Heart left ventricle (tissue), 16 donors: ENCODE measurements at regions not wholly inside any gene's neighbourhood (a gene's known extent, or its start where the extent isn't known, plus 50 kb on each side); places are given as distances from the start of the nearest gene placed in this dataset.

Source experiments
- ATAC-seq, 4 donors: fragments of 200-7000 bp; cut with Tn5 transposase; one replicate each; pipeline ENCODE4 v1.9.1; 2020 to 2022; ENCODE audit warnings: moderate library complexity in 4 of 4, mild to moderate bottlenecking in 3 of 4, moderate number of reproducible peaks in 1 of 4
- DNase-seq, 5 donors: peaks; one replicate each; pipeline ENCODE4 v3.0.0-alpha.2; 2020
- H3K27ac ChIP-seq, 12 donors: fragments of 200-600 bp; sonication (generic) in 4 of 12; one replicate each; pipeline versions ENCODE4 v1.5.0 to v1.8.0; 2016 to 2022; ENCODE audit warnings: mild to moderate bottlenecking in 2 of 12
- H3K27me3 ChIP-seq, 9 donors: fragments of 200-600 bp; sonication (generic) in 2 of 9; one replicate each; pipeline versions ENCODE4 v1.5.1 to v1.8.0; 2016 to 2022; ENCODE audit warnings: mild to moderate bottlenecking in 3 of 9
- H3K36me3 ChIP-seq, 9 donors: fragments of 200-600 bp; sonication (generic) in 2 of 9; one replicate each; pipeline versions ENCODE4 v1.5.0 to v1.8.0; 2018 to 2022; ENCODE audit warnings: mild to moderate bottlenecking in 2 of 9
- H3K4me1 ChIP-seq, 12 donors: fragments of 200-600 bp; sonication (generic) in 4 of 12; one replicate each; pipeline versions ENCODE4 v1.5.0 to v1.8.0; 2016 to 2022; ENCODE audit warnings: mild to moderate bottlenecking in 3 of 12
- H3K4me3 ChIP-seq, 12 donors: fragments of 200-600 bp; sonication (generic) in 4 of 12; one replicate each; pipeline versions ENCODE4 v1.5.0 to v1.8.0; 2017 to 2022; ENCODE audit warnings: mild to moderate bottlenecking in 9 of 12, moderate library complexity in 4 of 12
- H3K9me3 ChIP-seq, 12 donors: fragments of 200-600 bp; sonication (generic) in 4 of 12; one replicate each; pipeline versions ENCODE4 v1.5.0 to v1.8.0; 2016 to 2022; ENCODE audit warnings: mild to moderate bottlenecking in 1 of 12
- POLR2A ChIP-seq, 2 donors: fragments of 450-650 bp; IDR thresholded peaks; one replicate each; pipeline ENCODE4 v1.6.1; 2017; ENCODE audit warnings: antibody characterized with exemption in 2 of 2, mild to moderate bottlenecking in 2 of 2, moderate library complexity in 2 of 2
- WGBS, 4 donors: extraction: QIAGEN DNeasy Blood & Tissue Kit in 2 of 4; methylation state at CpG; one replicate each; pipeline versions ENCODE4 v1.1.5 to v1.1.7; 2013 to 2018; 5-methylcytosine and 5-hydroxymethylcytosine counted together
- intact Hi-C, 10 donors: fragments of 100-400 bp; cut with DNase I; formaldehyde crosslinking; loops; one replicate each; pipeline versions ENCODE4 v1.11.1 to v1.14.2; 2022
- TF ChIP-seq, protein P1 (sequence below), 12 donors: fragments of 200-600 bp; sonication (generic) in 4 of 12; IDR thresholded peaks; one replicate each; pipeline versions ENCODE4 v1.5.0 to v1.8.0; 2018 to 2022; ENCODE audit warnings: antibody characterized with exemption in 12 of 12, mild to moderate bottlenecking in 5 of 12
- donor health status: ischemic (EF 13 %, LVEDD 7.1; RV severe dilation, severe dysfunction).
- donor health status: healthy with polysubstance abuse.
- donor health status: DM: no; HTN: yes; CAD: no.
- donor health status: DM: no; HTN: no; CAD: no.
- donor health status: ischemic (EF 25% LVEDD 6.9; RV normal size, moderate dysfunction).
- donor health status: ischemic (EF 25% LVEDD 5.7; RV mildly dilated, moderate dysfunction).
- donor health status: healthy.
- donor health status: DM: yes; HTN: yes; CAD: no.
- donor health status: ischemic (EF 35%, LVEDD 5.7; RV mildly dilated, moderate dysfunction).
- donor health status: nonischemic (EF 11% LVEDD 7.7; RV severe dilation, severe dysfunction).
- donor health status: DM: yes; HTN: yes; CAD: no.
- donor health status: PGD.
- donor health status: ischemic (EF 29% LVEDD 5.4; RV normal size, mild dysfunction).
- donor health status: nonischemic (EF 23%, LVEDD 6.1; RV moderate dilation, normal function).

DNA sequence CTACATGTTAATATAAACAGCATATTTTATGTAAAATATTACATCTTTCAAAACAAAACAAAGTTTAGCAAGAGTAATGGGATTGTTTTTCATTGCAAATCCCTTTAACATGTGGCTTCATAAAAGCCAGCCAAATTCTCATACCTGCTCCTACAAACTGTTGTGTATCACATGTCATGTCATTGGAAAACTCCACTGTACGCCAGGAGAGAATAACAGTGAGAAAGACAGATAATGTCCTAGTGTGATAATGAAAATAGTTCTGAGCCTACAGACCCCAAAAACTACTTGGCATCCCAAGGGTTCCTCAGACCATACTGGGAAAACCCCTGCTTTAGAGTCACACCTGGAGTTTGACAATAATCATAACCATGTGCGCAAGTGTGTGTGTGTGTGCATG, 182.7 kb upstream of the HNRNPA3 start:
- Histone ChIP-seq H3K4me3 (no peak overlapping the region), H3K36me3 (no peaks in the 10 kb centered on the region), H3K27me3 (peaks cover 0 to 12% (median 0%) of the 10 kb centered on the region in 9 donors), H3K9me3 (no peaks in the 10 kb centered on the region), H3K27ac (no peak overlapping the region), H3K4me1 (no peaks in the 10 kb centered on the region)
- no peak for DNase-seq
- no peak for TF ChIP-seq POLR2A (IDR thresholded peaks at IDR 0.05)
- TF ChIP-seq, protein P1, sequence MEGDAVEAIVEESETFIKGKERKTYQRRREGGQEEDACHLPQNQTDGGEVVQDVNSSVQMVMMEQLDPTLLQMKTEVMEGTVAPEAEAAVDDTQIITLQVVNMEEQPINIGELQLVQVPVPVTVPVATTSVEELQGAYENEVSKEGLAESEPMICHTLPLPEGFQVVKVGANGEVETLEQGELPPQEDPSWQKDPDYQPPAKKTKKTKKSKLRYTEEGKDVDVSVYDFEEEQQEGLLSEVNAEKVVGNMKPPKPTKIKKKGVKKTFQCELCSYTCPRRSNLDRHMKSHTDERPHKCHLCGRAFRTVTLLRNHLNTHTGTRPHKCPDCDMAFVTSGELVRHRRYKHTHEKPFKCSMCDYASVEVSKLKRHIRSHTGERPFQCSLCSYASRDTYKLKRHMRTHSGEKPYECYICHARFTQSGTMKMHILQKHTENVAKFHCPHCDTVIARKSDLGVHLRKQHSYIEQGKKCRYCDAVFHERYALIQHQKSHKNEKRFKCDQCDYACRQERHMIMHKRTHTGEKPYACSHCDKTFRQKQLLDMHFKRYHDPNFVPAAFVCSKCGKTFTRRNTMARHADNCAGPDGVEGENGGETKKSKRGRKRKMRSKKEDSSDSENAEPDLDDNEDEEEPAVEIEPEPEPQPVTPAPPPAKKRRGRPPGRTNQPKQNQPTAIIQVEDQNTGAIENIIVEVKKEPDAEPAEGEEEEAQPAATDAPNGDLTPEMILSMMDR (IDR thresholded peaks at IDR 0.05), result no peak
- no peak for ATAC-seq
- intact Hi-C loops, result no loop called here
- 77 to 89% (median 83%) methylated on average over 2 of the region's 2 CpGs for WGBS, 4 donors

DNA sequence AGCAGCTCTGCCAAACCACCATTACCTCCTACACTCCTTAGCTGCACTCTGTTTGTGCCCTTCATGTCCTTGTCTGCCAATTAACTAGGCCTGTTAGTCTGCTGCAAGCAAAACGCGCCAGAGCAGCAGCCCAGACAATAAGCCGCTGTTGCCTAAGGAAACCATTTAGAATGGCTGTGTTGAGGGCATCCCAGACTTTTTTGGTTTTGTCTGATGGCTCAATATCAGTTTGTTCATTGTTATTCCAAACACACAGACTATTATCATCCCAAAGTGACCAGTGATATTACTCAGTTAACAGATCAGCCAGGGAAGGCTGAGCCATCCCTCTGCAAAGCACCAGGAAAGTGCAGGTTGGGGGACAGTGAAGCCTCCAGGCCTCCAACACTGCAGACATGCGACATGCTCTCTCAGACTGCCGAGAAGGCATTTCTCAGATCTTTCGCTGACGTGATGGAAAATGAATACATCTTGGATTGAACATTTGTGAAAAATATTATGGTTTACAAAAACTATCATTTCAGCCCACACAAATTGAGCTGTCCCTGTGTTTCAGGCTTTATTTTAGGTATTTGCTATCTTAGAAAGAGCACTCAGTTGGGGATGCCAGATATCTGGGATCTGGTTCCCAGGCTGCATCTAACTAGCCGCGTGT, 182.0 kb upstream of the HNRNPA3 start:
- no peak overlapping the region for H3K4me3 ChIP-seq
- intact Hi-C loops, result no loop called here
- H3K4me1 ChIP-seq, result no peaks in the 10 kb centered on the region
- DNase-seq (no peak), ATAC-seq (no peak)
- H3K9me3 ChIP-seq, result no peaks in the 10 kb centered on the region
- WGBS, 4 donors, result 83 to 89% (median 84%) methylated on average over 9 of the region's 9 CpGs
- no peak overlapping the region for H3K27ac ChIP-seq
- H3K36me3 ChIP-seq, result no peaks in the 10 kb centered on the region
- TF ChIP-seq, protein P1 (IDR thresholded peaks at IDR 0.05), result no peak
- TF ChIP-seq POLR2A (IDR thresholded peaks at IDR 0.05), result no peak
- peaks cover 0 to 13% (median 0%) of the 10 kb centered on the region in 9 donors for H3K27me3 ChIP-seq

DNA sequence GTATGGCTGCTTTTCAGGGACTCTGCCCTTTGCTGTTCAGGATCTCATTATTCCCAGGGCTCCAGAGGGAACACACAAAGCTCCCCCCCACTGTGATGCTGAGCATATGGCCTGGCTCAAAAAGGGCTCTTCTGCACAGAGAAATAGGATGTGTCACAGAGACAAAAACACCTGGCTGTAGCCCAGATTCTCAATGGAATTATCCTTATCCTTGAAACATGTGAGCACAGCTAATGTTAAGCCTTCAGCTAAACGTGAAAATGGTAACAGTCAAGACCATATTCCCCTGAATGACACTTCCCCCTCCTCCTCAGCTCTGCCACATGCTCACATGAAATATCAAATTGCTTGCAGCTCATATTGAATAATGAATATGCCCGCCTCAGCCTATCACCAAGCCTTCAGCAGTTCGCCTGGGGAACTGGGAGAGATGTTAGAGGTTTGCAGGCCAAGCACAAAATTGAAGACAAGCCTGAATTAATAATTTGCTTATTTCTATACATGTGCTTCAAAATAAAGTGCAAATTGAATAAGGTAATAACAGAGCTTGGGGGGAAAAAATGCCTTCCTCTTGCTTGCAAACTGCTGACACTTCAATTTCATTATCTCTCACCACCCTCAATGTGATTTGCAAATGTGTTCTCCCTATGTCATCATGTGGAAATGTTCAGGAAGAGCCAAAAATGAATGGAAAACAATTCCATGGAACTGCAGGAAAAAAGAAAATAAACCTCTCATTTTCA, 181.0 kb upstream of the HNRNPA3 start:
- no peak overlapping the region for H3K4me3 ChIP-seq
- WGBS, 4 donors, result 56 to 69% (median 59%) methylated on average over 3 of the region's 3 CpGs
- no peaks in the 10 kb centered on the region for H3K4me1 ChIP-seq
- H3K27me3 ChIP-seq, result peaks cover 0 to 18% (median 0%) of the 10 kb centered on the region in 9 donors
- H3K27ac ChIP-seq, result no peak overlapping the region
- TF ChIP-seq, protein P1 (IDR thresholded peaks at IDR 0.05), result no peak
- no peak for TF ChIP-seq POLR2A (IDR thresholded peaks at IDR 0.05)
- H3K9me3 ChIP-seq, result no peaks in the 10 kb centered on the region
- ATAC-seq (no peak), DNase-seq (no peak)
- no peaks in the 10 kb centered on the region for H3K36me3 ChIP-seq
- intact Hi-C loops, result no loop called here

DNA sequence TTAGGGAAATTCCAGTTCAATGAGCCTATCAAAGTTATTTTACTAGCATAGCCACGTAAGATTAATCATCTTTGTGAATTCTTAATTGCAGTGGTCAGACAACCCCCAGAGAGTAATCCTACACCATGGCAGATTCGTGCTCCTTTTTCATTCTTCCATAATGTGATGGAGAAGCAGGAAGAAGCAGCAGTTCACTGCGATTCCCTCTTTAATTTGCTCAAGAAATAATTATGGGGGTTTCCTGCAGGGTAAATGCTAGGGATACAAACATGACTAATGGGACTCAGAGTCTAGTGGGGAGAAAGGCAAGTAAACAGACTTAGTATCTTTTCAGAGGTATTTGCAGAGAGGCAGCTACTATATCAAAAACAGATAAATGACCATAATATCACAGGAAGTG, 175.8 kb upstream of the HNRNPA3 start:
- WGBS, 4 donors, result 55 to 66% (median 63%) methylated on average over 3 of the region's 3 CpGs
- H3K27me3 ChIP-seq, result peaks cover 0 to 18% (median 0%) of the 10 kb centered on the region in 9 donors

More for the DNA sequence above, 175.8 kb upstream of the HNRNPA3 start:
- Histone ChIP-seq H3K4me1 (no peaks in the 10 kb centered on the region), H3K36me3 (no peaks in the 10 kb centered on the region), H3K4me3 (no peak overlapping the region), H3K27ac (no peak overlapping the region), H3K9me3 (no peaks in the 10 kb centered on the region)
- TF ChIP-seq POLR2A (IDR thresholded peaks at IDR 0.05), result no peak
- TF ChIP-seq, protein P1 (IDR thresholded peaks at IDR 0.05), result no peak
- ATAC-seq, result no peak
- no peak for DNase-seq
- intact Hi-C loops, result no loop called here
